Cardiac septum (tissue), 1 donor: ENCODE measurements at regions not wholly inside any gene's neighbourhood (a gene's known extent, or its start where the extent isn't known, plus 50 kb on each side); places are given as distances from the start of the nearest gene placed in this dataset.
"Not testable (repeated sequence)": the region's sequence is repeated elsewhere in the genome, so short reads cannot be mapped to it uniquely, and the experiment has no call there.

Source experiments
- DNase-seq: peaks from one replicate; pipeline ENCODE4 v3.0.0-alpha.2; 2020; ENCODE audit warnings: low spot score
- intact Hi-C: fragments of 100-400 bp; cut with DNase I; formaldehyde crosslinking; loops from one replicate; pipeline ENCODE4 v1.14.0; 2022
- donor health status: DM: no; HTN: no; CAD: no.

GRCh38 chr12:83317595-83317994 is 630.9 kb downstream of the TMTC2 start:
- intact Hi-C loops = no loop called here

GRCh38 chr12:83313827-83314226 is 627.1 kb downstream of the TMTC2 start:
- intact Hi-C loops = no loop called here
- DNase-seq = no peak

More at GRCh38 chr12:83317595-83317994, 630.9 kb downstream of the TMTC2 start:
- DNase-seq = no peak

- no peak for DNase-seq
- intact Hi-C loops = no loop called here
Observed at GRCh38 chr12:83313322-83313721, 626.6 kb downstream of the TMTC2 start.

GRCh38 chr12:83276904-83277303 is 590.2 kb downstream of the TMTC2 start:
- intact Hi-C loops = no loop called here
- DNase-seq = no peak

- DNase-seq = no peak
- intact Hi-C loops = no loop called here
Observed at GRCh38 chr12:83271201-83271600, 584.5 kb downstream of the TMTC2 start.

GRCh38 chr12:83265808-83266207 is 579.1 kb downstream of the TMTC2 start:
- intact Hi-C loops = no loop called here
- DNase-seq = no peak

GRCh38 chr12:83261998-83262397 is 575.3 kb downstream of the TMTC2 start:
- DNase-seq = no peak
- intact Hi-C loops = no loop called here

- intact Hi-C loops, DNase-seq: not testable (repeated sequence)
Observed at GRCh38 chr12:83260126-83260525, 573.4 kb downstream of the TMTC2 start.

- intact Hi-C loops = no loop called here
- no peak for DNase-seq
Observed at GRCh38 chr12:83257726-83258125, 571.0 kb downstream of the TMTC2 start.

- DNase-seq = no peak
- intact Hi-C loops = no loop called here
Observed at GRCh38 chr12:83256562-83256961, 569.9 kb downstream of the TMTC2 start.

GRCh38 chr12:83250866-83251265 is 564.2 kb downstream of the TMTC2 start:
- no peak for DNase-seq
- intact Hi-C loops = no loop called here

GRCh38 chr12:83245156-83245555 is 558.5 kb downstream of the TMTC2 start:
- intact Hi-C loops = no loop called here
- DNase-seq = no peak

GRCh38 chr12:83244001-83244400 is 557.3 kb downstream of the TMTC2 start:
- DNase-seq = no peak
- intact Hi-C loops = no loop called here

GRCh38 chr12:83233987-83234386 is 547.3 kb downstream of the TMTC2 start:
- DNase-seq, intact Hi-C loops: not testable (repeated sequence)

- DNase-seq, intact Hi-C loops: not testable (repeated sequence)
Observed at GRCh38 chr12:83226960-83227359, 540.3 kb downstream of the TMTC2 start.

GRCh38 chr12:83225806-83226205 is 539.1 kb downstream of the TMTC2 start:
- DNase-seq = no peak

GRCh38 chr12:83224012-83224411 is 537.3 kb downstream of the TMTC2 start:
- no peak for DNase-seq
- intact Hi-C loops = no loop called here

More at GRCh38 chr12:83225806-83226205, 539.1 kb downstream of the TMTC2 start:
- intact Hi-C loops = no loop called here

GRCh38 chr12:83220774-83221173 is 534.1 kb downstream of the TMTC2 start:
- intact Hi-C loops = no loop called here
- no peak for DNase-seq

GRCh38 chr12:83216230-83216629 is 529.5 kb downstream of the TMTC2 start:
- intact Hi-C loops = no loop called here
- no peak for DNase-seq

GRCh38 chr12:83214185-83214584 is 527.5 kb downstream of the TMTC2 start:
- no peak for DNase-seq
- intact Hi-C loops = no loop called here

GRCh38 chr12:83210933-83211332 is 524.2 kb downstream of the TMTC2 start:
- DNase-seq = no peak
- intact Hi-C loops = no loop called here

GRCh38 chr12:83199069-83199468 is 512.4 kb downstream of the TMTC2 start:
- DNase-seq = no peak
- intact Hi-C loops = no loop called here
